T-helper 1 cell treated with Interleukin-12 subunit alpha and Interleukin-12 subunit beta and Interleukin-4 antibody, amounts not matched to agents 30 μg/mL and 1 μg/mL, for 36 hours (primary cell): ENCODE measurements at regions not wholly inside any gene's neighbourhood (a gene's known extent, or its start where the extent isn't known, plus 50 kb on each side); places are given as distances from the start of the nearest gene placed in this dataset.
"Not testable (repeated sequence)": the region's sequence is repeated elsewhere in the genome, so short reads cannot be mapped to it uniquely, and the experiment has no call there.

Experiments
- H3K27ac Mint-ChIP-seq: one replicate; pipeline ENCODE4 v1.8.0; 2021; ENCODE audit warnings: mild to moderate bottlenecking, mixed read lengths
- H3K27me3 Mint-ChIP-seq: one replicate; pipeline ENCODE4 v1.8.0; 2021; ENCODE audit warnings: low read depth, mixed read lengths
- H3K36me3 Mint-ChIP-seq: one replicate; pipeline ENCODE4 v1.8.0; 2021; ENCODE audit warnings: low read depth, mixed read lengths
- H3K4me1 Mint-ChIP-seq: one replicate; pipeline ENCODE4 v1.8.0; 2021; ENCODE audit warnings: low read depth, mixed read lengths
- H3K4me3 Mint-ChIP-seq: one replicate; pipeline ENCODE4 v1.8.0; 2021; ENCODE audit warnings: mild to moderate bottlenecking, moderate library complexity, mixed read lengths
- H3K9me3 Mint-ChIP-seq: one replicate; pipeline ENCODE4 v1.8.0; 2021; ENCODE audit warnings: mixed read lengths

DNA sequence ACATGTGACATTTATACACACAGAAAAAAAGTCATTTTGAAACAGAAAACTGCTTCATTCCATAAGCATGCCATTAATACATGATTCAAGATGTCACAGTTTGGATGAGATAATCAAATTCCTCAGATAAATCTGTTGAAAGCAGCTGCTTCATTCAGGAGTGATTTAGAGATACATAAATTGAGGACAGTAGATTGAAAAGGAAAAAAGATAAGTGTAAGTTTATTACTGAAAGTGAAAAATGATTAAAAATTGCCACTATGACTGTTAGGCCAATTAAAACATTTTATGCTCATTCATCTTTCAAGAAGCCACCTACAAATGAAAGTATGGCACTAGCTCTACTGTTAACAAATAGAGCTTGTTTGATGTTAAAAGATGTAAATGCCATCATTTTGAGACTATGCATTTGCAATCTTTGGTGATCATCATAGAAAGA lies 136.9 kb upstream of the CDK6 start:
- H3K9me3 Mint-ChIP-seq, result peaks cover 44% of the 10 kb centered on the region
- no peaks in the 10 kb centered on the region for H3K27me3 Mint-ChIP-seq
- peaks cover 13% of the 10 kb centered on the region for H3K4me1 Mint-ChIP-seq
- peaks cover 13% of the 10 kb centered on the region for H3K36me3 Mint-ChIP-seq
- H3K27ac Mint-ChIP-seq, result no peak overlapping the region
- H3K4me3 Mint-ChIP-seq, result no peak overlapping the region

DNA sequence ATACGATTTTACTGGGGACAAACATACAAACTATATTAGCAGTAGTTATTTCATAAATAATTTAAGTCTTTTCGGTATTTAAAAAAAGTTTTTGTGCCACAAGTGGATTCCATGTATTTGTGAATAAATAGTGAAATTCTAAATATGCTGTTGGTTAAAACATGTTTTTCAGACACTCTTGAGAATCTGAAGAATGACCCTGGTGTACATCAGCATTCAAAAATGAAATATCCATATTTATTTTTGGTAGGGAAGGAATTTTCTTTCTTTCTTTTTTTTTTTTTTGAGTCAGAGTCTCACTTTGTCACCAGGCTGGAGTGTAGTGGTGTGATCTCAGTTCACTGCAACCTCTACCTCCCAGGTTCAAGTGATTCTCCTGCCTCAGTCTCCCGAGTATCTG lies 136.1 kb upstream of the CDK6 start:
- Mint-ChIP-seq H3K36me3 (peaks cover 13% of the 10 kb centered on the region), H3K27me3 (no peaks in the 10 kb centered on the region), H3K9me3 (peaks cover 37% of the 10 kb centered on the region), H3K27ac (no peak overlapping the region), H3K4me1 (peaks cover 13% of the 10 kb centered on the region), H3K4me3 (no peak overlapping the region)

DNA sequence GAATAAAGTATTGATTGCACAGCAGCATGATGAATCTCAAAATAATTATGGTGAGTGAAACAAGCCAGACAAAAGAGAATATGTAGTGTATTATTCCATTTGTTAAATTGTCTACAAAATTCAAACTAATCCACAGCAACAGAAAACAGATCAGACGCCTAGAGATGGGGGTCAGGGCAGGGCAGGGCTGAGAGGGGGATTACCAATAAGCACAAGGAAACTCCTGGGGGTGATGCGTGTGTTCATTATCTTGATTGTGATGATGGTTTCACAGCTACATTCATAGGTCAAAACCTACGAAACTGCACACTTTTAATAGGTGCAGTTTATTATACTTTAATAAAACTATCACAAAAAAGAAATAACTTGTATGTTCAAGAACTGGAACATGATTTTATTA lies 132.7 kb upstream of the CDK6 start:
- no peaks in the 10 kb centered on the region for H3K27me3 Mint-ChIP-seq
- peaks cover 9% of the 10 kb centered on the region for H3K9me3 Mint-ChIP-seq
- peak overlapping the region; percentile 8 for H3K27ac Mint-ChIP-seq
- H3K4me3 Mint-ChIP-seq, result no peak overlapping the region
- H3K4me1 Mint-ChIP-seq, result no peaks in the 10 kb centered on the region
- peaks cover 2% of the 10 kb centered on the region for H3K36me3 Mint-ChIP-seq

DNA sequence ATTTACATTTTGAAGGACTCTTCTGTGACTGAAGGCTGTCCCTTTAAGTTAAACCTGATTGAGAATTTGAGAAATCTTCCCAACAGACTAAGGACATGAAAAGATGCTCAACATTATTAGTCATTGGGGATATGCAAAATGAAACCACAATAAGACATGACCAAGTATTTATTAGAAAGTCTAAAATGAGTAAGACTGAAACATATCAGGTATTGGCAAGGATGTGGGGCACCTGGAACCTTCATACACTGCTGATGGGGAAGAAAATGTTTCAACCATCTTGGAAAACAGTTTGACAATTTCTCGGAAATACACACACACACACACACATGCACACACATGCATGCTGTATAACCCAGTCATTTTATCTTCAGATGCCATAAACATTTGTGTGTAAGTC lies 132.1 kb upstream of the CDK6 start:
- Mint-ChIP-seq H3K27me3 (no peaks in the 10 kb centered on the region), H3K4me3 (no peak overlapping the region), H3K4me1 (no peaks in the 10 kb centered on the region), H3K27ac (no peak overlapping the region), H3K36me3 (peaks cover 2% of the 10 kb centered on the region), H3K9me3 (peaks cover 7% of the 10 kb centered on the region)

DNA sequence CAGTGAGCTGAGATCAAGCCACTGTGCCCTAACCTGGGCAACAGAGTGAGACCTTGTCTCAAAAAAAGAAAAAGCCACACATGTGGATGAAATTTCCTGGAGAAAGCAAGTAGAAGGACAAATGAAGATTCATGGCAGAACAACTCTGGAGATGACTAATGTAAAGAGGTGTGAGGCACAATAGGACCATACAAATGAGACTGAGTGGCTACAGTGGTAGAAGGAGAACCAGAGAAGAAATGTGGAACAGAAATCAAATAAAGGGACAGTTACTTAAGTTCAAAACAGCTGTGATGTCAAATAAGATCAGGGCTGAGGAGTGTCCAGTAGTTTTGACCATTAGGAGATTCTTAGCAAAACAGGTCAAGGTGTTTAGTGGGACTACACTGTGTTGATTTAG lies 130.9 kb upstream of the CDK6 start:
- Mint-ChIP-seq H3K27me3 (no peaks in the 10 kb centered on the region), H3K9me3 (peaks cover 13% of the 10 kb centered on the region), H3K4me1 (no peaks in the 10 kb centered on the region), H3K36me3 (peaks cover 3% of the 10 kb centered on the region), H3K4me3 (no peak overlapping the region), H3K27ac (no peak overlapping the region)

DNA sequence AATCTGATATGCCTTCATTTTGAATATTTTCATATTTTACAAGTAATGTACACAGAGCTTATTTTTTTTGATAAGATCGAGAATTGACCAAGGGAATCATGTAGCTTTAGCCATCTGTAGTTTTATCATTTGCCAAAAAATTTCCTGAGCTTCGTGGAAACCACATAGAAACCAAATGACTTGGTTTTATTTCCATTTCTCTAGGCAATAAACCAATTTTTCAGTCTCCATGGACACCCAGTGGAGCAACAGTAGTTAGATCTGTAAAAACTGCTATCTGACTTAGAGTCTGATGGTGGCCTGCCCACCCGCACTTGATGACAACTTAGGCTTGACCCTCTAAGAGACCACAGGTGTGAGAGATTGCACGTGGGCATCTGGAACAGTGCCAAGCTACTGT lies 127.8 kb upstream of the CDK6 start:
- Mint-ChIP-seq H3K27ac (no peak overlapping the region), H3K36me3 (peaks cover 10% of the 10 kb centered on the region), H3K9me3 (peaks cover 30% of the 10 kb centered on the region), H3K4me3 (no peak overlapping the region), H3K4me1 (no peaks in the 10 kb centered on the region), H3K27me3 (no peaks in the 10 kb centered on the region)

DNA sequence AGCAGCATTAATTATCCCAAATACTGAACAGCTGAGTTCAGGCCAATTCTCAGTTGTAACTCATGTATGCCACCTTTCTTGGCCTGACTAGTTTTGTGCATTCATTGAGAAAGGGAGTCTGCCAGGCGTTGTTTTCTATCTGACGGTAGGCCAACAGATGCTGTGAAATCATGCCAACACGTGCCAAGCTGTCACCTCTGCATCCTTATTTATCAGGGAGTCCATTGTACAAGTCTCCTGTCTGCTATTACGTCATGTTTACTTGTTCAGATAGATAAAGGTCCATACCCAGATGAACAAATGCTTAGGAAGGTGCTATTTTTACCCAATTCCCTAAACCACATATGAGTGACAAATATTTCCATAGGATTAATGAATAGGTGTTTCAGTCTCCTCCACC lies 127.2 kb upstream of the CDK6 start:
- no peak overlapping the region for H3K27ac Mint-ChIP-seq

DNA sequence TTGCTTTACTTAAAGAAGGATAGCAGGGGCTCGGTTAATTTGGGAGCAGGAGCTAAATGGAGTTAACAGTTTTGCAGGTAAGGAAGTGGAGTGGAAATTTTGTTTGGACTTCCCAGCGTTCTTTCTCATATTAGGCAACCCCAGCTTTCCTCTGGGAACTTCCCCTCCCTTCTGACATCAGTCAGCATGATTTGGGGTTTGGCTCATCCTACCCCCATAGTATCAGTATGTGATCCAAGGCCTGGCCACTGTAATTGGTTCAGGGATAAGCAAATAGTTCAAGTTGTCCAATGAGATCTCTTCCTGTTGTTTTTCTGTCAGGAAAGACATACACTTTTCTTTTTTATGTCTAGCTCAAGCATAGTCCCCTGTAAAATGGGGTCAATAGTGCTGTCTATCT lies 125.6 kb upstream of the CDK6 start:
- H3K9me3 Mint-ChIP-seq, result peaks cover 45% of the 10 kb centered on the region
- H3K27me3 Mint-ChIP-seq, result no peaks in the 10 kb centered on the region
- H3K4me3 Mint-ChIP-seq, result no peak overlapping the region
- H3K4me1 Mint-ChIP-seq, result peaks cover 2% of the 10 kb centered on the region
- H3K27ac Mint-ChIP-seq, result no peak overlapping the region
- peaks cover 16% of the 10 kb centered on the region for H3K36me3 Mint-ChIP-seq

More for the DNA sequence above, 127.2 kb upstream of the CDK6 start:
- H3K4me1 Mint-ChIP-seq, result no peaks in the 10 kb centered on the region
- H3K36me3 Mint-ChIP-seq, result peaks cover 10% of the 10 kb centered on the region
- H3K4me3 Mint-ChIP-seq, result no peak overlapping the region
- H3K9me3 Mint-ChIP-seq, result peaks cover 32% of the 10 kb centered on the region
- no peaks in the 10 kb centered on the region for H3K27me3 Mint-ChIP-seq

DNA sequence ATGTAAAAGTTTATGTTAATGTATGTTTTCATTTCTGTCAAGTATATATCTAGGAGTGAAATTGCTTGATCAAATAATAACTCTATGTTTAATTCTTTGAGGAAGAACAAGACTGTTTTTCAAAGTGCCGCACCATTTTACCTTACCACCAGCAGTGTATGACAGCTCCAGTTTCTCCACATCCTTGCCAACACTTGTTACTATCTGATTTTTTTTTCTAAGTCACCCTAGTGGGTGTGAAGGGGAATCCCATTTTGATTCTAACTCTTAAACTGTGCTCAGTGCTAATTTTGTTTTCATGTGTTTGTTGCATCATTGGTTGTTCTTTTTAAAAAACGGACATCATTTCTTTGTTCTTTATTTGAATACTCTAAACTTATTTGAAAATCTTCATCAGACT lies 120.2 kb upstream of the CDK6 start:
- peaks cover 22% of the 10 kb centered on the region for H3K36me3 Mint-ChIP-seq
- no peak overlapping the region for H3K4me3 Mint-ChIP-seq
- peaks cover 12% of the 10 kb centered on the region for H3K4me1 Mint-ChIP-seq
- peaks cover 54% of the 10 kb centered on the region for H3K9me3 Mint-ChIP-seq
- no peaks in the 10 kb centered on the region for H3K27me3 Mint-ChIP-seq
- H3K27ac Mint-ChIP-seq, result peak overlapping the region; percentile 10

DNA sequence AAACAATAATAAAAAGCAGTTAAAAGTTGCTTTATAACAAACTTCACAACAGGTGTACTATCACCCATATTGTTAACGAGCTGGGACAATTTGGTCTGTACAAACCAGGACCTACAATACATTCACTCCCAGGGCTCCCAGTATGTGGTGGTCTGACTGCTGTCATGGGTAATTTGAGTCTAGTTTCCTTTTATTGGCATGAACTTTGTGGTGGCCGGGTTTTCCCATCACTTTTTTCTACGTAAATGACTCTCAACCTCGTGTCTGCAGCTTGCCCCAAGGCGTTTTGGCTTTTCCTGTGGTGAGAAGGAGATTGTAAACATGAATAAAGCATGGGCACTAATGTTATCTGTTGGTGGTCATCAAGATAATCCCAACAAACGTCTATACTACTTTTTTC lies 118.7 kb upstream of the CDK6 start:
- Mint-ChIP-seq H3K27ac (peak overlapping the region; percentile 50), H3K27me3 (no peaks in the 10 kb centered on the region), H3K9me3 (peaks cover 54% of the 10 kb centered on the region), H3K4me1 (peaks cover 12% of the 10 kb centered on the region), H3K36me3 (peaks cover 25% of the 10 kb centered on the region), H3K4me3 (no peak overlapping the region)

DNA sequence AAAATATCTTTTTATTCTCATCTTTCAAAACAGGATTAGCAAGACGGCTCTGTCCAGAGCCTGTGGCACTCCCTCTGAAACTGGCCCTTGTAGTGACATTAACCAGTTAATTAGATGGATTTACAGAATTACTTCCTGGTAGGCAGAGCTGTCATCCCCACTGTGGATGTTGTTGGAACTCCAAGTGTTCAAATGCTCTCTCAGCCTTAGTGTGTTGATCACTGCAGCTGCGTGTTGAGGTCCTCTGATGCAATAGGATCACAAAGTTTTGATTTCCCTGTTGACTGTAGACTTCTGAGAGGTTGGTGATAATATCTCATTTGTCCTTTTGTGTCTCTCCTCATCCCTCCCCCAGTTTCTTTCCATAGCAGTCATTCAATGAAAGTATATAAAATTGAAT lies 117.3 kb upstream of the CDK6 start:
- Mint-ChIP-seq H3K27me3 (no peaks in the 10 kb centered on the region), H3K27ac (peak overlapping the region; percentile 20), H3K9me3 (peaks cover 43% of the 10 kb centered on the region), H3K4me1 (peaks cover 12% of the 10 kb centered on the region), H3K4me3 (no peak overlapping the region), H3K36me3 (peaks cover 19% of the 10 kb centered on the region)

DNA sequence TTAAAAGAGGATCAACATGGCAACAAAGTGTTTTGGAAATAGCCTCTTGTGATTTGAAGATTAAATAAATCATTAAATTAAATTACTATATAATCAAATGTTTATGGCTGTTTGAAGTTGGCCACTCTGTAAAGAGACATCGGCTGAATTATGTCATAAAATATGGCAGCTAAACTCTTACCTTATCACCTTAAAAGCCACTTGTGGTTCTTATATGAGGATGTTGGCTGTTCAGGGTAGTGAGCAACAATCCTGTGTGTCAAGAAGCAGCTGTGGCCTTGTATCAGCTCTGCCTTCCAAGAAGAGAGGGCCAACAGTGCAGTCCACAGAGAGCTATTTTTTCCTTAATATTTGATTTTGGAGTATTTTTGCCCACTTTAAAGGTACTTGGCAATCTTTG lies 113.4 kb upstream of the CDK6 start:
- Mint-ChIP-seq H3K27me3 (no peaks in the 10 kb centered on the region), H3K9me3 (peaks cover 26% of the 10 kb centered on the region), H3K4me1 (no peaks in the 10 kb centered on the region), H3K36me3 (peaks cover 5% of the 10 kb centered on the region), H3K27ac (no peak overlapping the region), H3K4me3 (no peak overlapping the region)

DNA sequence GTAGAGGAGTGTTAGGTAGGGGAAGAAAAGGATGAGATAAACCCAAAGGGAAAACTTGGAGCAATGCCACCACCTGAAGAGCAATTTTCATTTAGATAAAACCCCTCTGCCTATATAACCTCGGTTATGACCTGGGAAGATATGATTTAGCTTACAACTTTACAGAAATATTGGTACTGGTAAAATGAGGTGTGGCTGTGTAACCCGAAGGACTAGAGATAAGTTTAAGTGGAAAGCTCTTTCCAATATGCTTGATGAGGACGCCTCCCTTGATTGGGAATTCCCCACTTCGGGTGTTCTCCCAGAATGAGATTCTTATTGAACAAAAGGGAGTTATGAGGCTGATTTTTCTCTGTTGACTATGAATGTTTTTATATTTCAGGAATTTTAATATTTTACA lies 109.5 kb upstream of the CDK6 start:
- Mint-ChIP-seq H3K27ac (no peak overlapping the region), H3K36me3 (peaks cover 12% of the 10 kb centered on the region), H3K9me3 (peaks cover 42% of the 10 kb centered on the region), H3K27me3 (no peaks in the 10 kb centered on the region), H3K4me3 (no peak overlapping the region), H3K4me1 (peaks cover 1% of the 10 kb centered on the region)

DNA sequence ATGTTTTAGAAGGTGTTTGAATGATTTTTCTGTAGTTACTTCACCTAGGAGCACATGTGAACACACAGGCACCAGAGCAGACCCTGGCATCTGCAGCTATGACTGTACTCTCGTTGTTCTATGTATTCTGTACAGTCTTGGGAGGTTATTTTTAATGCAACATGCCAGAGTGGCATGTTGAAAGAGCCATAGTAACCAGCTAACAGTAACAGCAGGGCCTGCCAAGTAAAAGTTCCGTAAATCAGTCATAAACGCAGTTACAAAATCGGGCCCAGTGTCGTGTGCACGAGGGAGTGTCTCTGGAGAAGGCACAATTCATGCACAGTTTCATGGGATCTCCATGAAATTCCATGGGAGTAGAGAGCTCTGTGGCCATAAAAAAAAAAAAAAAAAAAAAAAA lies 108.3 kb upstream of the CDK6 start:
- Mint-ChIP-seq H3K4me3 (no peak overlapping the region), H3K27me3 (no peaks in the 10 kb centered on the region), H3K4me1 (peaks cover 1% of the 10 kb centered on the region), H3K9me3 (peaks cover 52% of the 10 kb centered on the region), H3K27ac (no peak overlapping the region), H3K36me3 (peaks cover 18% of the 10 kb centered on the region)

DNA sequence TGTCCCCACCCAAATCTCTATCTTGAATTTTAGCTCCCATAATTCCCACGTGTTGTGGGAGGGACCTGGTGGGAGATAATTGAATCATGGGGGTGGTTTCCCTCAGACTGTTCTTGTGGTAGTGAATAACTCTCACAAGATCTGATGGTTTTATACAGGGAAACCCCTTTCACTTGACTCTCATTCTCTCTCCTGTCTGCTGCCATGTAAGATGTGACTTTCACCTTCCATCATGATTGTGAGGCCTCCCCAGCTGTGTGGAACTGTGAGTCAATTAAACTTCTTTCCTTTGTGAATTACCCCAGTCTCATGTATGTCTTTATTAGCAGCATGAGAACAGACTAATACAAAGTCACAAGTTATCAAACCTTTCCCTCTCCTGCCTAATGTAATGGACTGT lies 106.3 kb upstream of the CDK6 start:
- H3K9me3 Mint-ChIP-seq, result peaks cover 66% of the 10 kb centered on the region
- not testable (repeated sequence) for H3K4me1 Mint-ChIP-seq, H3K27ac Mint-ChIP-seq, H3K4me3 Mint-ChIP-seq, H3K27me3 Mint-ChIP-seq
- H3K36me3 Mint-ChIP-seq, result peaks cover 23% of the 10 kb centered on the region

DNA sequence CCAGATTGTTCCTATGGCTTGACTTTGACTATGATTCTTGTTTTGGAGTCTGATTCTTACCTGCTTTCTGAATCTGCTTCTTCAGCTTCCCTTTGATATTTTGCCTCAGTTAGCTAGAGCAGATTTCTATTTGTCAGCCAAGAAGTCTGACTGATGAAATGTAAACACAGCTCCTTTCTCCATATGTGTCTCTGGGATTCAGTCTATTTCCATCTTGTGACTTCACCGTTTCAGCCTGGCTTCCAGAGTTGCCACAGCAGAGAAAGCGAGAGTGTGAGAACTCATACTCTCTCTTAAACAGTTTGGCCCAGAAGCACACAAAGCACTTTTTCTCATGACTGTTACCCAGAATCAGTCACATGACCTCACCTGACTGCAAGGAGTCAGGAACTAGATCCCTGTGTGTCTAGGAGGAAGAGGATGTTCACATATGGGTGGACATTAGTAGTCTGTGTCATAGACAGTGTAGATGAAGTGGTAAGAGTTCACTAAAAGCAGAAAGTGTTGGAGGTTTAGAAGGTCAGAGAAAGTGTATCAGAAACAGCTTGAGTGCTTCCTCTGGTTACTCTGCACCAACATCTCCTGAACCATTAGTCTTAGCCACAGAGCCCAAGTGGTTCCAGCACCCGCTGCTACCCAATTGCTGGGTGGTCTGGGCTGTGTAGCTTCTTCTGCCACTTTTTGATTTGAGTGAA lies 103.4 kb upstream of the CDK6 start:
- peaks cover 60% of the 10 kb centered on the region for H3K9me3 Mint-ChIP-seq
- no peak overlapping the region for H3K4me3 Mint-ChIP-seq
- H3K36me3 Mint-ChIP-seq, result peaks cover 21% of the 10 kb centered on the region
- no peak overlapping the region for H3K27ac Mint-ChIP-seq
- peaks cover 1% of the 10 kb centered on the region for H3K4me1 Mint-ChIP-seq
- no peaks in the 10 kb centered on the region for H3K27me3 Mint-ChIP-seq
